PC-9 (cell line): ENCODE measurements at regions not wholly inside any gene's neighbourhood (a gene's known extent, or its start where the extent isn't known, plus 50 kb on each side); places are given as distances from the start of the nearest gene placed in this dataset.

Experiments used
- CTCF ChIP-seq: fragments of 200-600 bp; sonication (generic); conservative IDR thresholded peaks from 2 replicates; pipeline ENCODE4 v1.6.1; 2017; ENCODE audit warnings: mixed run types, antibody characterized with exemption, mild to moderate bottlenecking, moderate library complexity
- EZH2 ChIP-seq: fragments of 200-600 bp; sonication (generic); IDR thresholded peaks from 2 replicates; pipeline ENCODE4 v1.8.0; 2017; ENCODE audit warnings: antibody characterized with exemption, low read depth

- TF ChIP-seq CTCF (no peak), EZH2 (no peak)
Observed at GRCh38 chr10:131808370-131808930, 92.4 kb upstream of the PPP2R2D start.
